Fibroblast of lung (primary cell): ENCODE measurements at regions not wholly inside any gene's neighbourhood (a gene's known extent, or its start where the extent isn't known, plus 50 kb on each side); places are given as distances from the start of the nearest gene placed in this dataset.

Experiments used
- CTCF ChIP-seq, 2 donors: IDR thresholded peaks in 1 of 2; conservative IDR thresholded peaks in 1 of 2; 1 replicate in 1 of 2; 2 replicates in 1 of 2; pipeline ENCODE4 v1.5.1; 2011 to 2012; ENCODE audit warnings: low read length in 2 of 2, control low read depth in 1 of 2, inconsistent platforms in 1 of 2, low read depth in 1 of 2, mild to moderate bottlenecking in 1 of 2
- EZH2 ChIP-seq: IDR thresholded peaks from 2 replicates; pipeline ENCODE4 v1.5.1; 2012; ENCODE audit warnings: low read length, control low read depth, mild to moderate bottlenecking; ENCODE audit errors: missing control alignments

DNA sequence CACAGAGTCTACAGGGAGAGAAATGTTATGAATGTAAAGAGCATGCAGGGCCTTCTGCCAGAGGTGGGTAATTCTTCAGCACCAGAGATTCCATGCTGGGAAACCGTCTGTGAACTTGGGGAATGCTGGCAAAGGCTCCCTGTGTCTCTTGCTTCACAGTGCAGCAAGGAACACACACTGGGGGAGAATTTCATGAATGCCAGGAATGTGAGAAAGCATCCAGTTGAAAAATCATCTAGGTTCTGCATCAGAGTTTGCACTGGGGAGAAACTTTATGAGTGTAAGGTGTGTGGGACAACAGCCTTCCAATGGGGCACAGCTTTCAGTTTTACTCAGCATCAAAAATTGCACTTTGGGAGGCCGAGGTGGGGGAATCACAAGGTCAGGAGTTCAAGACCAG is 224.3 kb upstream of the IGFBP3 start:
- TF ChIP-seq CTCF (conservative IDR thresholded peaks at IDR 0.05 in 1 of 2, IDR thresholded peaks at IDR 0.05 in 1 of 2; ENCODE audit: low read depth in 1 of 2, low read length in 2 of 2), result no peak
- no peak for TF ChIP-seq EZH2
